ENCODE measurements at regions not wholly inside any gene's neighbourhood (a gene's known extent, or its start where the extent isn't known, plus 50 kb on each side); places are given as distances from the start of the nearest gene placed in this dataset.

- TF ChIP-seq CTCF (IDR thresholded peaks at IDR 0.05) = no peak
- no peak for TF ChIP-seq EP300 (IDR thresholded peaks at IDR 0.05)
- no peak for TF ChIP-seq POLR2A (IDR thresholded peaks at IDR 0.05)
These were observed 66.9 kb upstream of the ATF7IP2 start for GRCh38 chr16:10318798-10319500.

Measured in stomach (tissue), 4 donors.